ENCODE measurements at regions not wholly inside any gene's neighbourhood (a gene's known extent, or its start where the extent isn't known, plus 50 kb on each side); places are given as distances from the start of the nearest gene placed in this dataset.

- no peak overlapping the region for H3K4me3 ChIP-seq (ENCODE audit: low read length)
- ChIA-PET CTCF (no interaction called here), POLR2A (no interaction called here)
- no peaks in the 10 kb centered on the region for H3K27me3 Mint-ChIP-seq
- ATAC-seq (ENCODE audit: poor library complexity) (no peak), DNase-seq (no peak)
- no peak for TF ChIP-seq CTCF (IDR thresholded peaks at IDR 0.05)
- H3K9me3 Mint-ChIP-seq = no peaks in the 10 kb centered on the region
- H3K27ac Mint-ChIP-seq = no peak overlapping the region
- no peaks in the 10 kb centered on the region for H3K36me3 Mint-ChIP-seq (ENCODE audit: low read depth)
- H3K4me1 Mint-ChIP-seq (ENCODE audit: low read depth) = no peaks in the 10 kb centered on the region
- H3K27ac ChIP-seq (ENCODE audit: low read depth in 1 of 2, low read length in 2 of 2) = no peak overlapping the region
- intact Hi-C loops (cut with DNase I, micrococcal nuclease) = no loop called here
- H3K9me3 ChIP-seq (ENCODE audit: control insufficient read depth in 1 of 2, insufficient read depth in 1 of 2, low read length in 2 of 2) = no peaks in the 10 kb centered on the region
- no peaks in the 10 kb centered on the region for H3K4me1 ChIP-seq (ENCODE audit: insufficient read depth, low read length)
- H3K4me3 Mint-ChIP-seq = no peak overlapping the region
- no peaks in the 10 kb centered on the region for H3K27me3 ChIP-seq (ENCODE audit: control insufficient read depth in 1 of 2, insufficient read depth in 2 of 2, low read length in 2 of 2)
- H3K36me3 ChIP-seq (ENCODE audit: insufficient read depth, low read length) = no peaks in the 10 kb centered on the region
Observed at GRCh38 chrX:96445531-96446065, 239.0 kb upstream of the DIAPH2 start.

DNA sequence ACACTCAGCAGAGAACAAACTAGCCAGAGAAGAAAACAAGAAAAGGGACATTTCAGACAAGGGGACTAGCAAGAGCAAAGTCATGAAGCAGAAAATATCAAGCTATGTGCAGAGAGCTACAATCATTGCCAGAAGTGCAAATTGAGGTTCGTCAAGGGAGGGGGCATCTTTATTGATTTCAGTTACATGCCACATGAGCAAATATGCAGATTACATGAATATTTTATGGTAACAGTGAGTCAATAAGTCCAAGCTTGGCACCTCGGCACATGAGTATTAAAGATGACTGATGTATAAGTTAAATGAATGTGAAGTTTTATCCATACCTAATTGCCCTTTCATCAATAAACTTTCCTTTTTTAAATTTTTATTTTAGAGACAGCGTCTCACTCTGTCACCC lies 238.1 kb upstream of the DIAPH2 start:
- no peak for ATAC-seq (ENCODE audit: poor library complexity)
- ChIA-PET POLR2A (no interaction called here), CTCF (no interaction called here)
- TF ChIP-seq CTCF (IDR thresholded peaks at IDR 0.05) = no peak
- Histone ChIP-seq H3K4me3 (ENCODE audit: low read length) (no peak overlapping the region), H3K4me1 (ENCODE audit: insufficient read depth, low read length) (no peaks in the 10 kb centered on the region), H3K27ac (ENCODE audit: low read depth in 1 of 2, low read length in 2 of 2) (no peak overlapping the region), H3K9me3 (ENCODE audit: control insufficient read depth in 1 of 2, insufficient read depth in 1 of 2, low read length in 2 of 2) (no peaks in the 10 kb centered on the region), H3K27me3 (ENCODE audit: control insufficient read depth in 1 of 2, insufficient read depth in 2 of 2, low read length in 2 of 2) (no peaks in the 10 kb centered on the region), H3K36me3 (ENCODE audit: insufficient read depth, low read length) (no peaks in the 10 kb centered on the region)
- intact Hi-C loops (cut with DNase I, micrococcal nuclease) = no loop called here
- Mint-ChIP-seq H3K36me3 (ENCODE audit: low read depth) (no peaks in the 10 kb centered on the region), H3K4me3 (no peak overlapping the region), H3K9me3 (no peaks in the 10 kb centered on the region), H3K27ac (no peak overlapping the region), H3K27me3 (no peaks in the 10 kb centered on the region), H3K4me1 (ENCODE audit: low read depth) (no peaks in the 10 kb centered on the region)
- DNase-seq = no peak

GRCh38 chrX:96447161-96447560 lies 237.5 kb upstream of the DIAPH2 start:
- no peaks in the 10 kb centered on the region for H3K4me1 ChIP-seq (ENCODE audit: insufficient read depth, low read length)
- no peak overlapping the region for H3K27ac Mint-ChIP-seq
- H3K36me3 Mint-ChIP-seq (ENCODE audit: low read depth) = no peaks in the 10 kb centered on the region
- intact Hi-C loops (cut with DNase I, micrococcal nuclease) = no loop called here
- no peak overlapping the region for H3K4me3 Mint-ChIP-seq
- H3K27me3 Mint-ChIP-seq = no peaks in the 10 kb centered on the region
- ChIA-PET CTCF (no interaction called here), POLR2A (no interaction called here)
- no peak for TF ChIP-seq CTCF (IDR thresholded peaks at IDR 0.05)
- H3K27ac ChIP-seq (ENCODE audit: low read depth in 1 of 2, low read length in 2 of 2) = no peak overlapping the region
- no peaks in the 10 kb centered on the region for H3K9me3 ChIP-seq (ENCODE audit: control insufficient read depth in 1 of 2, insufficient read depth in 1 of 2, low read length in 2 of 2)
- DNase-seq (no peak), ATAC-seq (ENCODE audit: poor library complexity) (no peak)
- no peaks in the 10 kb centered on the region for H3K9me3 Mint-ChIP-seq
- H3K4me3 ChIP-seq (ENCODE audit: low read length) = no peak overlapping the region
- H3K27me3 ChIP-seq (ENCODE audit: control insufficient read depth in 1 of 2, insufficient read depth in 2 of 2, low read length in 2 of 2) = no peaks in the 10 kb centered on the region
- no peaks in the 10 kb centered on the region for H3K4me1 Mint-ChIP-seq (ENCODE audit: low read depth)
- H3K36me3 ChIP-seq (ENCODE audit: insufficient read depth, low read length) = no peaks in the 10 kb centered on the region

Measured in CD4-positive, alpha-beta T cell (primary cell).